ENCODE measurements at regions not wholly inside any gene's neighbourhood (a gene's known extent, or its start where the extent isn't known, plus 50 kb on each side); places are given as distances from the start of the nearest gene placed in this dataset.

- H3K36me3 ChIP-seq (ENCODE audit: control insufficient read depth, low read length) = no peaks in the 10 kb centered on the region
- no peak overlapping the region for H3K4me3 ChIP-seq (ENCODE audit: low read length)
- no peaks in the 10 kb centered on the region for H3K79me2 ChIP-seq (ENCODE audit: control insufficient read depth, low read length)
- no peaks in the 10 kb centered on the region for H3K4me1 ChIP-seq (ENCODE audit: control insufficient read depth, low read length)
- H3K27ac ChIP-seq (ENCODE audit: low read depth, low read length) = no peak overlapping the region
- no peak for TF ChIP-seq EZH2phosphoT487 (IDR thresholded peaks at IDR 0.05; ENCODE audit: borderline replicate concordance, low read length)
- no peak for TF ChIP-seq CTCF (IDR thresholded peaks at IDR 0.05; ENCODE audit: low read depth, low read length, poor library complexity, severe bottlenecking)
- no peaks in the 10 kb centered on the region for H4K20me1 ChIP-seq (ENCODE audit: control insufficient read depth, insufficient read depth, low read depth, low read length)
- no peaks in the 10 kb centered on the region for H3K27me3 ChIP-seq (ENCODE audit: control insufficient read depth, low read length)
- H3K4me2 ChIP-seq (ENCODE audit: low read length) = no peak overlapping the region
- no peaks in the 10 kb centered on the region for H3K9me3 ChIP-seq (ENCODE audit: control insufficient read depth, insufficient read depth, low read length)
- H3F3A ChIP-seq (ENCODE audit: control insufficient read depth, insufficient read depth) = no peaks in the 10 kb centered on the region
- H3K9me2 ChIP-seq (replicated peaks; ENCODE audit: control insufficient read depth, low read length) = no peaks in the 10 kb centered on the region
Measured at GRCh38 chr4:14340321-14340720, 662.0 kb upstream of the CPEB2 start.

- H3K27me3 ChIP-seq (ENCODE audit: control insufficient read depth, low read length) = no peaks in the 10 kb centered on the region
- H3F3A ChIP-seq (ENCODE audit: control insufficient read depth, insufficient read depth) = no peaks in the 10 kb centered on the region
- H3K9me2 ChIP-seq (replicated peaks; ENCODE audit: control insufficient read depth, low read length) = no peaks in the 10 kb centered on the region
- H3K4me3 ChIP-seq (ENCODE audit: low read length) = no peak overlapping the region
- no peaks in the 10 kb centered on the region for H3K36me3 ChIP-seq (ENCODE audit: control insufficient read depth, low read length)
- no peaks in the 10 kb centered on the region for H3K4me1 ChIP-seq (ENCODE audit: control insufficient read depth, low read length)
- TF ChIP-seq CTCF (IDR thresholded peaks at IDR 0.05; ENCODE audit: low read depth, low read length, poor library complexity, severe bottlenecking) (no peak), EZH2phosphoT487 (IDR thresholded peaks at IDR 0.05; ENCODE audit: borderline replicate concordance, low read length) (no peak)
- no peaks in the 10 kb centered on the region for H3K79me2 ChIP-seq (ENCODE audit: control insufficient read depth, low read length)
- H3K27ac ChIP-seq (ENCODE audit: low read depth, low read length) = no peak overlapping the region
- no peak overlapping the region for H3K4me2 ChIP-seq (ENCODE audit: low read length)
- no peaks in the 10 kb centered on the region for H4K20me1 ChIP-seq (ENCODE audit: control insufficient read depth, insufficient read depth, low read depth, low read length)
- no peaks in the 10 kb centered on the region for H3K9me3 ChIP-seq (ENCODE audit: control insufficient read depth, insufficient read depth, low read length)
Measured at GRCh38 chr4:14343961-14344360, 658.3 kb upstream of the CPEB2 start.

GRCh38 chr4:14345356-14345775 is 656.9 kb upstream of the CPEB2 start:
- Histone ChIP-seq H3K4me1 (ENCODE audit: control insufficient read depth, low read length) (no peaks in the 10 kb centered on the region), H4K20me1 (ENCODE audit: control insufficient read depth, insufficient read depth, low read depth, low read length) (no peaks in the 10 kb centered on the region), H3K9me3 (ENCODE audit: control insufficient read depth, insufficient read depth, low read length) (no peaks in the 10 kb centered on the region), H3F3A (ENCODE audit: control insufficient read depth, insufficient read depth) (no peaks in the 10 kb centered on the region), H3K9me2 (replicated peaks; ENCODE audit: control insufficient read depth, low read length) (no peaks in the 10 kb centered on the region), H3K27ac (ENCODE audit: low read depth, low read length) (no peak overlapping the region), H3K4me2 (ENCODE audit: low read length) (no peak overlapping the region), H3K27me3 (ENCODE audit: control insufficient read depth, low read length) (no peaks in the 10 kb centered on the region), H3K4me3 (ENCODE audit: low read length) (no peak overlapping the region), H3K36me3 (ENCODE audit: control insufficient read depth, low read length) (no peaks in the 10 kb centered on the region), H3K79me2 (ENCODE audit: control insufficient read depth, low read length) (no peaks in the 10 kb centered on the region)
- TF ChIP-seq EZH2phosphoT487 (IDR thresholded peaks at IDR 0.05; ENCODE audit: borderline replicate concordance, low read length) (no peak), CTCF (IDR thresholded peaks at IDR 0.05; ENCODE audit: low read depth, low read length, poor library complexity, severe bottlenecking) (no peak)

GRCh38 chr4:14347526-14347925 is 654.8 kb upstream of the CPEB2 start:
- Histone ChIP-seq H3K4me3 (ENCODE audit: low read length) (no peak overlapping the region), H3K36me3 (ENCODE audit: control insufficient read depth, low read length) (no peaks in the 10 kb centered on the region), H3K9me2 (replicated peaks; ENCODE audit: control insufficient read depth, low read length) (no peaks in the 10 kb centered on the region), H3K4me2 (ENCODE audit: low read length) (no peak overlapping the region), H4K20me1 (ENCODE audit: control insufficient read depth, insufficient read depth, low read depth, low read length) (no peaks in the 10 kb centered on the region), H3K4me1 (ENCODE audit: control insufficient read depth, low read length) (no peaks in the 10 kb centered on the region), H3K27me3 (ENCODE audit: control insufficient read depth, low read length) (no peaks in the 10 kb centered on the region), H3K9me3 (ENCODE audit: control insufficient read depth, insufficient read depth, low read length) (no peaks in the 10 kb centered on the region), H3K79me2 (ENCODE audit: control insufficient read depth, low read length) (no peaks in the 10 kb centered on the region), H3F3A (ENCODE audit: control insufficient read depth, insufficient read depth) (no peaks in the 10 kb centered on the region), H3K27ac (ENCODE audit: low read depth, low read length) (no peak overlapping the region)
- no peak for TF ChIP-seq EZH2phosphoT487 (IDR thresholded peaks at IDR 0.05; ENCODE audit: borderline replicate concordance, low read length)
- TF ChIP-seq CTCF (IDR thresholded peaks at IDR 0.05; ENCODE audit: low read depth, low read length, poor library complexity, severe bottlenecking) = no peak

Measured in DOHH2 (cell line).